BJ (cell line): ENCODE measurements at regions not wholly inside any gene's neighbourhood (a gene's known extent, or its start where the extent isn't known, plus 50 kb on each side); places are given as distances from the start of the nearest gene placed in this dataset.
"Not testable (repeated sequence)": the region's sequence is repeated elsewhere in the genome, so short reads cannot be mapped to it uniquely, and the experiment has no call there.

Experiments used
- CTCF ChIA-PET: fragments of 350-600 bp; formaldehyde crosslinking; extraction: SDS; loops from one replicate; lab custom pipeline; 2021; ENCODE audit warnings: antibody characterized with exemption, inconsistent platforms; lab: Yijun Ruan, JAX
- POLR2A ChIA-PET: fragments of 300-600 bp; sonication (Branson Sonifier 250); formaldehyde crosslinking; extraction: SDS; loops from one replicate; lab custom pipeline; 2021; ENCODE audit warnings: antibody characterized with exemption; lab: Charles Lee
- DNase-seq: peaks from one replicate; pipeline ENCODE4 v3.0.0-alpha.2; 2011; ENCODE audit warnings: low read depth
- H3K27me3 ChIP-seq: 2 replicates; pipeline ENCODE4 v1.6.0; 2011; ENCODE audit warnings: low read length; ENCODE audit not compliant: control insufficient read depth, insufficient read depth
- H3K36me3 ChIP-seq: 2 replicates; pipeline ENCODE4 v1.5.1; 2011; ENCODE audit warnings: low read length; ENCODE audit not compliant: control insufficient read depth, insufficient read depth
- H3K4me3 ChIP-seq: 2 replicates; pipeline ENCODE4 v1.5.1; 2011; ENCODE audit warnings: low read depth, mild to moderate bottlenecking, control low read depth, low read length
- TF ChIP-seq, protein P1 (sequence below): IDR thresholded peaks from 2 replicates; pipeline ENCODE4 v1.5.1; 2011; ENCODE audit warnings: low read depth, mild to moderate bottlenecking, control low read depth, inconsistent platforms, low read length, moderate library complexity; ENCODE audit not compliant: insufficient read depth

GRCh38 chr1:81183051-81183450, 617.7 kb upstream of the ADGRL2 start:
- ChIA-PET CTCF (interaction anchor here (0.8 kb wide), 1 partner anchor 9 kb away, joined by 3 read pairs; no protein-coding TSS in a partner anchor), POLR2A (no interaction called here)

DNA sequence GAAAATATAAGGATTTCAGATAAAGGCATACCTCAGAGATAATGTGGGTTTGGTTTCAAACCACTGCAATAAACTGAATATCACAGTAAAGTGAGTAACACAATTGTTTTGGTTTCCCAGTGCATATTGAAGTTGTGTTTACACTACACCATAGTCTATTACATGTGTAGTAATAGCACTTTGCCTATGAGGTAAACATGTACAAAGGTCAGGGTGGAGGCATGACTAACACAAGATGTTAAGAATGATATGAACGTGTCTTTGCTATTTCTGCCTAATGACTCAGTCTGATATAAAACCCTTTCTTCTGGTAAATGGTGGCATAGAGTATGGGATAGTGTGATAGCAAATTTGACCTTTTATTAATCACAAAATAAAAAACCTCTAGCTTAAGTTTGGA, 621.5 kb upstream of the ADGRL2 start:
- DNase-seq = peak; percentile 90
- ChIA-PET POLR2A (no interaction called here), CTCF (no interaction called here)
- Histone ChIP-seq H3K36me3 (no peaks in the 10 kb centered on the region), H3K4me3 (no peak overlapping the region), H3K27me3 (no peaks in the 10 kb centered on the region)
- TF ChIP-seq, protein P1, sequence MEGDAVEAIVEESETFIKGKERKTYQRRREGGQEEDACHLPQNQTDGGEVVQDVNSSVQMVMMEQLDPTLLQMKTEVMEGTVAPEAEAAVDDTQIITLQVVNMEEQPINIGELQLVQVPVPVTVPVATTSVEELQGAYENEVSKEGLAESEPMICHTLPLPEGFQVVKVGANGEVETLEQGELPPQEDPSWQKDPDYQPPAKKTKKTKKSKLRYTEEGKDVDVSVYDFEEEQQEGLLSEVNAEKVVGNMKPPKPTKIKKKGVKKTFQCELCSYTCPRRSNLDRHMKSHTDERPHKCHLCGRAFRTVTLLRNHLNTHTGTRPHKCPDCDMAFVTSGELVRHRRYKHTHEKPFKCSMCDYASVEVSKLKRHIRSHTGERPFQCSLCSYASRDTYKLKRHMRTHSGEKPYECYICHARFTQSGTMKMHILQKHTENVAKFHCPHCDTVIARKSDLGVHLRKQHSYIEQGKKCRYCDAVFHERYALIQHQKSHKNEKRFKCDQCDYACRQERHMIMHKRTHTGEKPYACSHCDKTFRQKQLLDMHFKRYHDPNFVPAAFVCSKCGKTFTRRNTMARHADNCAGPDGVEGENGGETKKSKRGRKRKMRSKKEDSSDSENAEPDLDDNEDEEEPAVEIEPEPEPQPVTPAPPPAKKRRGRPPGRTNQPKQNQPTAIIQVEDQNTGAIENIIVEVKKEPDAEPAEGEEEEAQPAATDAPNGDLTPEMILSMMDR = no peak

More at GRCh38 chr1:81183051-81183450, 617.7 kb upstream of the ADGRL2 start:
- TF ChIP-seq, protein P1 = no peak
- Histone ChIP-seq H3K27me3 (no peaks in the 10 kb centered on the region), H3K4me3 (no peak overlapping the region), H3K36me3 (no peaks in the 10 kb centered on the region)
- DNase-seq = no peak

DNA sequence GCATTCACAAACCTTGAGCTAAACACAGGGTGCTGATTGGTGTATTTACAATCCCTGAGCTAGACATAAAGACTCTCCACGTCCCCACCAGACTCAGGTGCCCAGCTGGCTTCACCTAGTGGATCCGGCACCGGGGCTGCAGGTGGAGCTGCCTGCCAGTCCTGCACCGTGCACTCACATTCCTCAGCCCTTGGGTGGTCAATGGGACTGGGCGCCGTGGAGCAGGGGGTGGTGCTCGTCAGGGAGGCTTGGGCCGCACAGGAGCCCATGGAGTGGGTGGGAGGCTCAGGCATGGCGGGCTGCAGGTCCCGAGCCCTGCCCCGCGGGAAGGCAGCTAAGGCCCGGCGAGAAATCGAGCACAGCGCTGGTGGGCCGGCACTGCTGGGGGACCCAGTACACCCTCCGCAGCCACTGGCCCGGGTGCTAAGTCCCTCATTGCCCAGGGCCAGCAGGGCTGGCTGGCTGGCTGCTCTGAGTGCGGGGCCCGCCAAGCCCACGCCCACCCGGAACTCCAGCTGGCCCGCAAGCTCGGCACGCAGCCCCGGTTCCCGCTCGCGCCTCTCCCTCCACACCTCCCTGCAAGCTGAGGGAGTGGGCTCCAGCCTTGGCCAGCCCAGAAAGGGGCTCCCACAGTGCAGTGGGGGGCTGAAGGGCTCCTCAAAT, 622.2 kb upstream of the ADGRL2 start:
- POLR2A ChIA-PET, H3K4me3 ChIP-seq, H3K27me3 ChIP-seq, H3K36me3 ChIP-seq, CTCF ChIA-PET, DNase-seq: not testable (repeated sequence)

- CTCF ChIA-PET = no interaction called here
- H3K27me3 ChIP-seq = no peaks in the 10 kb centered on the region
- POLR2A ChIA-PET = no interaction called here
- H3K36me3 ChIP-seq = no peaks in the 10 kb centered on the region
- DNase-seq = no peak
- TF ChIP-seq, protein P1 = 0 out of 2 replicates have a peak, but pooled peaks have one; percentile 10
- H3K4me3 ChIP-seq = no peak overlapping the region
Measured at GRCh38 chr1:81174811-81175476, 625.8 kb upstream of the ADGRL2 start.

- Histone ChIP-seq H3K4me3 (no peak overlapping the region), H3K27me3 (no peaks in the 10 kb centered on the region), H3K36me3 (no peaks in the 10 kb centered on the region)
- ChIA-PET CTCF (no interaction called here), POLR2A (no interaction called here)
- TF ChIP-seq, protein P1 = no peak
- DNase-seq = no peak
Measured at GRCh38 chr1:81174052-81174451, 626.7 kb upstream of the ADGRL2 start.
